ENCODE measurements at regions not wholly inside any gene's neighbourhood (a gene's known extent, or its start where the extent isn't known, plus 50 kb on each side); places are given as distances from the start of the nearest gene placed in this dataset.
A peak's percentile ranks its signal among the peaks of the same experiment; 100 is the strongest.
"Not testable (repeated sequence)": the region's sequence is repeated elsewhere in the genome, so short reads cannot be mapped to it uniquely, and the experiment has no call there.

DNA sequence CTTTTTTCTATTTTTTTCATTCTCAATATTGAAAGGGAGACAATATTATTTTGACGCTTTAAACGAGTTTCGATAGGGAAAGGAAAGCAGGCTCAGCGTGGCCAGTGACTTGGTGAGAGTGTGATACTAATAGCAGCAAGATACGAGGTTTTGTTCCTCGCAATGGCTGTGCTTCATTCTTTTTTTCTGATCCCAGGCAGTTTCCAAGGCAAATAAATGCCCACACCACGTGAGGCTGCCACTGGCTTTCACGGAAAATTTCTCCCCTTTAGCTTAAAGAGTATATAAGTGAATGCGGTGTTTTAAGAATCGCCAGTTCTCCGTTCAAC lies 196.4 kb upstream of the ZNF184 start:
- 0% methylated on average over 5 of the region's 11 CpGs for WGBS (ENCODE audit: insufficient coverage)
- ChIA-PET CTCF (interaction anchor here (1.2 to 1.4 kb wide), 2 partner anchors 21 to 22 kb away, joined by 3 read pairs; no protein-coding TSS in a partner anchor), POLR2A (no interaction called here)
- DNase-seq, result peak in 2 of 3 donors; percentile 53 to 61
- H3K4me3 ChIP-seq (ENCODE audit: control insufficient read depth in 1 of 7, extremely low read depth in 1 of 7, insufficient read depth in 4 of 7, low read depth in 2 of 7, low read length in 6 of 7), result peak overlapping the region in 4 of 7 experiments; percentile 21 to 60 (median 53)
- peaks cover 0 to 30% (median 19%) of the 10 kb centered on the region in 4 experiments for H3K4me1 ChIP-seq (ENCODE audit: control extremely low read depth in 1 of 4, control insufficient read depth in 4 of 4, insufficient read depth in 4 of 4, low read length in 3 of 4)
- peaks cover 37 to 96% (median 50%) of the 10 kb centered on the region in 5 experiments for H3K27me3 ChIP-seq (replicated peaks in 2 of 5; ENCODE audit: control insufficient read depth in 4 of 5, insufficient read depth in 5 of 5, low read length in 4 of 5)
- H3K27ac ChIP-seq (ENCODE audit: insufficient read depth in 1 of 2, low read depth in 1 of 2, low read length in 2 of 2, poor library complexity in 1 of 2, severe bottlenecking in 2 of 2), result peak overlapping the region in 1 of 2 experiments; percentile 4
- no peaks in the 10 kb centered on the region for H3K36me3 ChIP-seq (ENCODE audit: control insufficient read depth in 4 of 4, insufficient read depth in 4 of 4, low read length in 3 of 4)
- H3K9me3 ChIP-seq (ENCODE audit: control extremely low read depth in 1 of 5, control insufficient read depth in 4 of 5, insufficient read depth in 2 of 5, low read depth in 1 of 5, low read length in 4 of 5), result peaks cover 0 to 2% (median 0%) of the 10 kb centered on the region in 5 experiments

DNA sequence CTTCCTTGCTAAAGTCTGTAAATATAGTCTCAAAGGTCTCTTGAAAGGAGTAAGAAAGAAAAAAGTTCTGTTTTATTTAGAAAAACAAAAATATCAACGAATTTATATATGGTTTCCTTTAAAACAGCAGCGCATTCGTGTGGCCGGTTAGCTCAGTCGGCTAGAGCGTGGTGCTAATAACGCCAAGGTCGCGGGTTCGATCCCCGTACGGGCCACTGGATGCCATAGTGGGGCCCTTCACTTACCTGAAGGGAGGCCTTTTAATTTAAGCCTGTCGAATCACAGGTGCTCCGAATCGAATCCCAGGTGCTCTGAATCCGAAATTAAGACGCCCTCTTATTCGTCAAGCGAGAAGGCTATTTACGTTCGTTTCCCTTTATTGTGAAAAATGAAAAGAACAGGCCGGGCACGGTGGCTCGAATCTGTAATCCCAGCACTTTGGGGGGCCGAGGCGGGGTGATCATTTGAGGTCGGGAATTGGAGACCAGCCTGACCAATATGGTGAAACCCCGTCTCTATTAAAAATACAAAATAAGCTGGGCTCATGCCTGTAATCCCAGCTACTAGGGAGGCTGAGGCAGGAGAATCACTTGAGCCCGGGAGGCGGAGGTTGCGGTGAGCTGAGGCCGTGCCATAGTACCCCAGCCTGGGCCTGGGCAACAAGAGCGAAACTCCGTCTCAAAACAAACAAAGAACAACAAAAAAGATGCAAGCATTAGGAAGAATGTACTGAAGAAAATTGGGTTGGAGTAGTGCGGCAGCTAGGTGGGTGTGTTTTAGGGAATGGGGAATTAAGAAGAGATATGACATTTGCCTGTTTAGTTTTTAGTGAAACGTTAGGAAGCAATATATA lies 195.8 kb upstream of the ZNF184 start:
- CTCF ChIA-PET, result interaction anchor here (1.2 to 1.4 kb wide), 2 partner anchors 20 to 22 kb away, joined by 3 read pairs; no protein-coding TSS in a partner anchor

DNA sequence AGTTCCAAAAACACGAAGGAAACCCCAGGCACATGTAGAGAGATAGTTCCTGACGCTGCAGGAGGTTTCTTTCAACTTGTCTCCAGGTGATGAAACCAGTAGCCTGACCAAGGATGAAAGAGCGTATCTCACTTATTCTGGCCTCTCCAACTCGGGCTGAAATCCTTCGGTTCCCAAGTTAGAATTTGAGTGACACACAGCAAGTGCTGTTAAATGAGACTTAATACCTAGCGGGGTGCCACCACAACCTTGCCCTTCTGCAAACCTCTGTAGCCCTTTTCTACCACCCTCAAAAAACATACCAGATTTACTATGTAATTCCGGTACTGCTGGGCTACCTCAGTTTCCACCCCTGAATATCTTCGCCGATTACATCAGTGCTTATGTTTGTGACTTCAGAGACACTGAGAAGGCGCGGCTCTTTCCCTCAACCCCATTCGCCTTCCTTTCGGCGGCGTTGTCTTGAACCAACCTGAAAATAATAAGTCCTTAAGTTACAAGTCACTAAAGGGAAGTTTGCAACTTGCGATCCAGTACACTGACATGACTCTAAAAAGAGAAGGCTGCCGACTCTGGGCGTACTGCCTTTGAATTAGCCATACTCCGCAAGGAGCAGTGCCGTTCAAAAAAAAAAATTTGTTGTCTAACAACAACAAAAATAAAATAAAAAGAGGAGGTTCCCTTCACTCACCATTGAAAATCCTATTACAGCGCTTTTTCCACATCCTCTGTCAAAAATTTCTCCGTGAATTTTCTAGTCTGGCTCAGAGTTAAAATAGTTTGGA lies 194.9 kb upstream of the ZNF184 start:
- POLR2A ChIA-PET, result no interaction called here
- Histone ChIP-seq H3K27ac (ENCODE audit: insufficient read depth in 1 of 2, low read depth in 1 of 2, low read length in 2 of 2, poor library complexity in 1 of 2, severe bottlenecking in 2 of 2) (peak overlapping the region in 1 of 2 experiments; percentile 66), H3K4me3 (ENCODE audit: control insufficient read depth in 1 of 7, extremely low read depth in 1 of 7, insufficient read depth in 4 of 7, low read depth in 2 of 7, low read length in 6 of 7) (peak overlapping the region in 6 of 7 experiments; percentile 21 to 60 (median 38)), H3K36me3 (ENCODE audit: control insufficient read depth in 4 of 4, insufficient read depth in 4 of 4, low read length in 3 of 4) (no peaks in the 10 kb centered on the region), H3K27me3 (replicated peaks in 2 of 5; ENCODE audit: control insufficient read depth in 4 of 5, insufficient read depth in 5 of 5, low read length in 4 of 5) (peaks cover 35 to 88% (median 42%) of the 10 kb centered on the region in 5 experiments), H3K4me1 (ENCODE audit: control extremely low read depth in 1 of 4, control insufficient read depth in 4 of 4, insufficient read depth in 4 of 4, low read length in 3 of 4) (peaks cover 0 to 30% (median 19%) of the 10 kb centered on the region in 4 experiments), H3K9me3 (ENCODE audit: control extremely low read depth in 1 of 5, control insufficient read depth in 4 of 5, insufficient read depth in 2 of 5, low read depth in 1 of 5, low read length in 4 of 5) (peaks cover 0 to 2% (median 0%) of the 10 kb centered on the region in 5 experiments)
- WGBS (ENCODE audit: insufficient coverage), result 3% methylated on average over 17 of the region's 22 CpGs
- CTCF ChIA-PET, result no interaction called here
- peak in 2 of 3 donors; percentile 65 to 74 for DNase-seq

More for the DNA sequence above, 195.8 kb upstream of the ZNF184 start:
- DNase-seq, result peak in 2 of 3 donors; percentile 62 to 73
- H3K27ac ChIP-seq (ENCODE audit: insufficient read depth in 1 of 2, low read depth in 1 of 2, low read length in 2 of 2, poor library complexity in 1 of 2, severe bottlenecking in 2 of 2), result peak overlapping the region in 1 of 2 experiments; percentile 66
- H3K9me3 ChIP-seq (ENCODE audit: control extremely low read depth in 1 of 5, control insufficient read depth in 4 of 5, insufficient read depth in 2 of 5, low read depth in 1 of 5, low read length in 4 of 5), result peaks cover 0 to 2% (median 0%) of the 10 kb centered on the region in 5 experiments
- under 1% methylated on average over 25 of the region's 36 CpGs for WGBS (ENCODE audit: insufficient coverage)
- H3K36me3 ChIP-seq (ENCODE audit: control insufficient read depth in 4 of 4, insufficient read depth in 4 of 4, low read length in 3 of 4), result no peaks in the 10 kb centered on the region
- H3K27me3 ChIP-seq (replicated peaks in 2 of 5; ENCODE audit: control insufficient read depth in 4 of 5, insufficient read depth in 5 of 5, low read length in 4 of 5), result peaks cover 35 to 92% (median 47%) of the 10 kb centered on the region in 5 experiments
- H3K4me1 ChIP-seq (ENCODE audit: control extremely low read depth in 1 of 4, control insufficient read depth in 4 of 4, insufficient read depth in 4 of 4, low read length in 3 of 4), result peaks cover 0 to 30% (median 19%) of the 10 kb centered on the region in 4 experiments
- H3K4me3 ChIP-seq (ENCODE audit: control insufficient read depth in 1 of 7, extremely low read depth in 1 of 7, insufficient read depth in 4 of 7, low read depth in 2 of 7, low read length in 6 of 7), result peak overlapping the region in 6 of 7 experiments; percentile 21 to 60 (median 38)
- POLR2A ChIA-PET, result no interaction called here

DNA sequence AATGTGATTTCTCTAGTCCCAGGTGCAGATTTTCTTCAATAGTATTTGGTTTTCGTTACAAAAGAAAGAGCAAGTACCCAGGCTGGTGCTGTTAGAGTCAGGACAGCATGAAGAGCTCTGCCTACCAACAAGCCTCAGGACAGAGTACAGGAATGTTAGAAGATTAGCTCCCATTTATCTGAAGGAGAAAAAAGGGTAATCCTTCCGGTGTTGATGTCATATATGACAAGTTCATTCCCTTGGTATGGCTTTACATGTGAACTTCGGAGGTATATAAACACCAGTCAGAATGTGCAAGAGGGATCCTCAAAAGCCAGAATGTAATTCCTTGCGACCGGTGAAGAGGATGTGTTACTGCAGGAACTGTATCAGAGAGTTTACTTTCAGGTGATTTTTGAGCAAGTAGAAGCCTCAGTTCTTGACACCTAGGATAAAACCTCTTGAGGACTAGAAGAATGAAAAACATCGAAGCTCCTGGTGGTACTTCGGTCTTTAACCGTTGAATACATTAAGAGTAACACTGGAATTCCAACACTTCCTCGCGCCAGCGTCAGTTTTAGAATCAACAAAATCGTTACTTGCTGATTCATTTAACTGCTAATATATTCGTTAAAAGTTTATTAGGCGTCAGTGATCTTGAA lies 194.2 kb upstream of the ZNF184 start:
- Histone ChIP-seq H3K27me3 (replicated peaks in 2 of 5; ENCODE audit: control insufficient read depth in 4 of 5, insufficient read depth in 5 of 5, low read length in 4 of 5) (peaks cover 34 to 86% (median 41%) of the 10 kb centered on the region in 5 experiments), H3K9me3 (ENCODE audit: control extremely low read depth in 1 of 5, control insufficient read depth in 4 of 5, insufficient read depth in 2 of 5, low read depth in 1 of 5, low read length in 4 of 5) (peaks cover 0 to 2% (median 0%) of the 10 kb centered on the region in 5 experiments), H3K4me1 (ENCODE audit: control extremely low read depth in 1 of 4, control insufficient read depth in 4 of 4, insufficient read depth in 4 of 4, low read length in 3 of 4) (peaks cover 0 to 25% (median 17%) of the 10 kb centered on the region in 4 experiments), H3K27ac (ENCODE audit: insufficient read depth in 1 of 2, low read depth in 1 of 2, low read length in 2 of 2, poor library complexity in 1 of 2, severe bottlenecking in 2 of 2) (no peak overlapping the region), H3K36me3 (ENCODE audit: control insufficient read depth in 4 of 4, insufficient read depth in 4 of 4, low read length in 3 of 4) (no peaks in the 10 kb centered on the region), H3K4me3 (ENCODE audit: control insufficient read depth in 1 of 7, extremely low read depth in 1 of 7, insufficient read depth in 4 of 7, low read depth in 2 of 7, low read length in 6 of 7) (peak overlapping the region in 2 of 7 experiments; percentile 35 to 56)
- WGBS (ENCODE audit: insufficient coverage), result 13% methylated on average over 7 of the region's 14 CpGs
- DNase-seq, result no peak
- CTCF ChIA-PET, result no interaction called here
- POLR2A ChIA-PET, result no interaction called here

DNA sequence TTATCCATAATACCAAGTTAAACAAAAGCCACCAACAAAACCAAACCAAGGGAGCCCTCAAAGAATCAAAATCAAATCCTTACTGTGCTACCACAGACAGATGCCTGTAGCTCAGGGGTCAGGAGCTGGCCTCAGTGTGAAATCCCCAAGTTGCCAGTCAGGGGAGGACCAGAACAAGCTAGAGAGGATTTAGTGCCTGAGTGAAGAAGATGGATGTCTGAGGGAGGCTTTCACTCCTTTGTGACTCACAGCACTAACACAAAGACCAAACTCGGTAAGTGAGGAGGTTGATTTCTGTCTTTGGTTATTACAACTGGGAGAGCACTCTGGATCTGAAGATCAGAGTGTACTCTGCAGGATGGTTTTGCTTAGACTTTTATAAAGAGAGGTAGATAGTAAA lies 189.9 kb upstream of the ZNF184 start:
- Histone ChIP-seq H3K27ac (ENCODE audit: insufficient read depth in 1 of 2, low read depth in 1 of 2, low read length in 2 of 2, poor library complexity in 1 of 2, severe bottlenecking in 2 of 2) (no peak overlapping the region), H3K4me1 (ENCODE audit: control extremely low read depth in 1 of 4, control insufficient read depth in 4 of 4, insufficient read depth in 4 of 4, low read length in 3 of 4) (peaks cover 0 to 7% (median 3%) of the 10 kb centered on the region in 4 experiments), H3K4me3 (ENCODE audit: control insufficient read depth in 1 of 7, extremely low read depth in 1 of 7, insufficient read depth in 4 of 7, low read depth in 2 of 7, low read length in 6 of 7) (no peak overlapping the region), H3K27me3 (replicated peaks in 2 of 5; ENCODE audit: control insufficient read depth in 4 of 5, insufficient read depth in 5 of 5, low read length in 4 of 5) (peaks cover 12 to 55% (median 18%) of the 10 kb centered on the region in 5 experiments), H3K9me3 (ENCODE audit: control extremely low read depth in 1 of 5, control insufficient read depth in 4 of 5, insufficient read depth in 2 of 5, low read depth in 1 of 5, low read length in 4 of 5) (no peaks in the 10 kb centered on the region), H3K36me3 (ENCODE audit: control insufficient read depth in 4 of 4, insufficient read depth in 4 of 4, low read length in 3 of 4) (no peaks in the 10 kb centered on the region)
- no peak for DNase-seq
- WGBS (ENCODE audit: insufficient coverage), result 40% methylated on average over 1 of the region's 1 CpG
- ChIA-PET CTCF (interaction anchor here (1.0 kb wide), 1 partner anchor 18 kb away, joined by 3 read pairs; no protein-coding TSS in a partner anchor), POLR2A (no interaction called here)

DNA sequence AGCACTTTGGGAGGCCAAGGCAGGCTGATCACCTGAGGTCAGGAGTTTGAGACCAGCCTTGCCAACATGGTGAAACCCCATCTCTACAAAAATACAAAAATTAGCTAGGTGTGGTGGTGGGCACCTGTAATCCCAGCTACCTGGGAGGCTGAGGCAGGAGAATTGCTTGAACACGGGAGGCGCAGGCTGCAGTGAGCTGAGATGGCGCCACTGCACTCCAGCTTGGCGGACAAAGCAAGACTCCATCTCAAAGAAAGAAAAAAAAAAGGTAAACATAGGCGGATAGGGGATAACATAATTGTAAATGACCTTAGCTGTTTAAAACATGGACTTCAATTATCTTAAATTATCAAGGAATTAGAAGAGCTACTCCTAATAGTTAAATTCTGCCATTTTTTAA lies 189.3 kb upstream of the ZNF184 start:
- 100% methylated on average over 4 of the region's 5 CpGs for WGBS (ENCODE audit: insufficient coverage)
- H3K4me3 ChIP-seq (ENCODE audit: control insufficient read depth in 1 of 7, extremely low read depth in 1 of 7, insufficient read depth in 4 of 7, low read depth in 2 of 7, low read length in 6 of 7); H3K4me1 ChIP-seq (ENCODE audit: control extremely low read depth in 1 of 4, control insufficient read depth in 4 of 4, insufficient read depth in 4 of 4, low read length in 3 of 4); DNase-seq; H3K27ac ChIP-seq (ENCODE audit: insufficient read depth in 1 of 2, low read depth in 1 of 2, low read length in 2 of 2, poor library complexity in 1 of 2, severe bottlenecking in 2 of 2); H3K9me3 ChIP-seq (ENCODE audit: control extremely low read depth in 1 of 5, control insufficient read depth in 4 of 5, insufficient read depth in 2 of 5, low read depth in 1 of 5, low read length in 4 of 5); POLR2A ChIA-PET; H3K36me3 ChIP-seq (ENCODE audit: control insufficient read depth in 4 of 4, insufficient read depth in 4 of 4, low read length in 3 of 4): not testable (repeated sequence)
- CTCF ChIA-PET, result interaction anchor here (1.0 kb wide), 1 partner anchor 17 kb away, joined by 3 read pairs; no protein-coding TSS in a partner anchor
- H3K27me3 ChIP-seq (replicated peaks in 2 of 5; ENCODE audit: control insufficient read depth in 4 of 5, insufficient read depth in 5 of 5, low read length in 4 of 5), result peaks cover 8 to 50% (median 13%) of the 10 kb centered on the region in 5 experiments

All from common myeloid progenitor, CD34-positive (primary cell).